H1 (cell line): ENCODE measurements at regions not wholly inside any gene's neighbourhood (a gene's known extent, or its start where the extent isn't known, plus 50 kb on each side); places are given as distances from the start of the nearest gene placed in this dataset.

Experiments
- CTCF ChIA-PET: fragments of 300-600 bp; sonication (Branson Sonifier 250); formaldehyde crosslinking; loops from one replicate; lab custom pipeline; 2021; ENCODE audit not compliant: partially characterized antibody; lab: Charles Lee
- POLR2A ChIA-PET: fragments of 300-600 bp; sonication (Branson Sonifier 250); formaldehyde crosslinking; loops from one replicate; lab custom pipeline; 2021; ENCODE audit warnings: inconsistent platforms; ENCODE audit not compliant: partially characterized antibody; lab: Charles Lee
- DNase-seq, 2 experiments: peaks; one replicate each; pipeline versions ENCODE4 v3.0.0 to v3.0.0-alpha.2; 2010 to 2022; ENCODE audit warnings: low spot score in 2 of 2, low read depth in 1 of 2, mixed read lengths in 1 of 2
- FAIRE-seq: peaks from 2 replicates; lab custom pipeline; 2011; peaks lifted over from hg19 to GRCh38; lab: Jason Lieb, UNC
- H2AFZ ChIP-seq: 2 replicates; pipeline ENCODE4 v1.8.1; 2012; ENCODE audit warnings: low read length, inconsistent platforms
- H2AK5ac ChIP-seq: 2 replicates; pipeline ENCODE4 v1.6.1; 2013; ENCODE audit warnings: low read depth, low read length
- H2BK120ac ChIP-seq: replicated peaks from 2 replicates; pipeline ENCODE3; 2013; ENCODE audit warnings: low read depth, low read length, inconsistent platforms
- H2BK12ac ChIP-seq: 2 replicates; pipeline ENCODE4 v1.6.1; 2013; ENCODE audit warnings: low read depth, low read length
- H2BK15ac ChIP-seq: 2 replicates; pipeline ENCODE4 v1.6.1; 2013; ENCODE audit warnings: low read length
- H2BK20ac ChIP-seq: 2 replicates; pipeline ENCODE4 v1.6.1; 2013; ENCODE audit warnings: low read length
- H2BK5ac ChIP-seq: 2 replicates; pipeline ENCODE4 v1.6.1; 2013; ENCODE audit warnings: low read depth, low read length
- H3K14ac ChIP-seq: 2 replicates; pipeline ENCODE4 v1.6.1; 2013; ENCODE audit warnings: inconsistent platforms; ENCODE audit not compliant: insufficient read length
- H3K18ac ChIP-seq: 2 replicates; pipeline ENCODE4 v1.6.1; 2013; ENCODE audit warnings: low read length; ENCODE audit errors: extremely low read depth
- H3K23ac ChIP-seq: 2 replicates; pipeline ENCODE4 v1.6.1; 2013; ENCODE audit warnings: inconsistent platforms; ENCODE audit not compliant: insufficient read length
- H3K23me2 ChIP-seq: 2 replicates; pipeline ENCODE4 v1.6.1; 2013; ENCODE audit warnings: low read depth, low read length
- H3K27ac ChIP-seq: 2 replicates; pipeline ENCODE4 v1.6.1; 2011; ENCODE audit warnings: low read depth, low read length, inconsistent platforms
- H3K27me3 ChIP-seq, 4 experiments: replicated peaks in 1 of 4; 1 replicate in 1 of 4; 2 replicates in 3 of 4; pipeline versions ENCODE4 v1.6.1 to v1.8.1; 2011 to 2013; ENCODE audit warnings: low read length in 3 of 4, mild to moderate bottlenecking in 3 of 4, inconsistent platforms in 2 of 4, mixed read lengths in 2 of 4, moderate library complexity in 1 of 4; ENCODE audit not compliant: control insufficient read depth in 3 of 4, insufficient read depth in 3 of 4; ENCODE audit errors: extremely low read depth in 1 of 4
- H3K36me3 ChIP-seq, 4 experiments: 2 replicates each; pipeline versions ENCODE4 v1.6.1 to v1.8.1; 2011 to 2013; ENCODE audit warnings: mild to moderate bottlenecking in 4 of 4, low read length in 3 of 4, moderate library complexity in 2 of 4, control low read depth in 1 of 4, inconsistent platforms in 1 of 4; ENCODE audit not compliant: insufficient read depth in 4 of 4, control insufficient read depth in 2 of 4
- H3K4ac ChIP-seq: replicated peaks from 2 replicates; pipeline ENCODE3; 2013; ENCODE audit warnings: low read length, low read depth, mixed read lengths, inconsistent platforms; ENCODE audit not compliant: insufficient read length
- H3K4me1 ChIP-seq, 4 experiments: replicated peaks in 1 of 4; 1 replicate in 1 of 4; 2 replicates in 3 of 4; pipeline versions ENCODE4 v1.6.1 to v1.8.1; 2011 to 2013; ENCODE audit warnings: low read length in 3 of 4, inconsistent platforms in 2 of 4, mixed read lengths in 1 of 4; ENCODE audit not compliant: insufficient read depth in 4 of 4, control insufficient read depth in 3 of 4
- H3K4me2 ChIP-seq, 2 experiments: 2 replicates each; pipeline versions ENCODE4 v1.6.1 to v1.8.1; 2011 to 2013; ENCODE audit warnings: low read depth in 2 of 2, low read length in 2 of 2, control low read depth in 1 of 2, inconsistent platforms in 1 of 2, mild to moderate bottlenecking in 1 of 2; ENCODE audit not compliant: insufficient read depth in 1 of 2
- H3K4me3 ChIP-seq, 4 experiments: fragments of 200-600, 300-600 bp in 1 of 4; sonication (generic), shearing (Covaris generic), sonication (Bioruptor Twin) in 1 of 4; 2 replicates each; pipeline versions ENCODE4 v1.5.1 to v1.8.1; 2011 to 2016; ENCODE audit warnings: low read length in 4 of 4, low read depth in 3 of 4, control low read depth in 2 of 4, inconsistent platforms in 2 of 4, mild to moderate bottlenecking in 2 of 4, mixed read lengths in 1 of 4, moderate library complexity in 1 of 4; ENCODE audit not compliant: insufficient read depth in 2 of 4; ENCODE audit errors: extremely low read depth in 1 of 4
- H3K56ac ChIP-seq: replicated peaks from 2 replicates; pipeline ENCODE3; 2013; ENCODE audit warnings: low read depth, mild to moderate bottlenecking, mixed read lengths, low read length, inconsistent platforms; ENCODE audit not compliant: insufficient read length
- H3K79me1 ChIP-seq: 2 replicates; pipeline ENCODE4 v1.6.1; 2013; ENCODE audit warnings: low read depth, low read length, control low read depth
- H3K79me2 ChIP-seq, 2 experiments: 2 replicates each; pipeline versions ENCODE4 v1.6.1 to v1.8.1; 2012 to 2013; ENCODE audit warnings: low read length in 2 of 2, mild to moderate bottlenecking in 2 of 2, inconsistent platforms in 1 of 2; ENCODE audit not compliant: insufficient read depth in 2 of 2, control insufficient read depth in 1 of 2
- H3K9ac ChIP-seq, 4 experiments: replicated peaks in 1 of 4; 1 replicate in 1 of 4; 2 replicates in 3 of 4; pipeline versions ENCODE4 v1.6.1 to v1.8.1; 2011 to 2013; ENCODE audit warnings: low read depth in 3 of 4, low read length in 3 of 4, control low read depth in 2 of 4, mild to moderate bottlenecking in 2 of 4, moderate library complexity in 2 of 4, inconsistent platforms in 1 of 4; ENCODE audit errors: extremely low read depth in 1 of 4
- H3K9me3 ChIP-seq, 2 experiments: 2 replicates each; pipeline versions ENCODE4 v1.6.1 to v1.8.1; 2012 to 2013; ENCODE audit warnings: mild to moderate bottlenecking in 2 of 2, moderate library complexity in 2 of 2, control low read depth in 1 of 2, inconsistent platforms in 1 of 2, low read depth in 1 of 2, low read length in 1 of 2, mixed read lengths in 1 of 2; ENCODE audit not compliant: insufficient read depth in 2 of 2
- H4K20me1 ChIP-seq, 2 experiments: replicated peaks in 1 of 2; 2 replicates each; pipeline versions ENCODE3 to v1.8.1; 2011 to 2013; ENCODE audit warnings: inconsistent platforms in 2 of 2, low read length in 2 of 2, mild to moderate bottlenecking in 1 of 2; ENCODE audit not compliant: insufficient read depth in 2 of 2, control insufficient read depth in 1 of 2
- H4K5ac ChIP-seq: 2 replicates; pipeline ENCODE4 v1.6.1; 2013; ENCODE audit warnings: low read length, low read depth, mixed read lengths, inconsistent platforms; ENCODE audit not compliant: insufficient read length
- H4K8ac ChIP-seq: 2 replicates; pipeline ENCODE4 v1.8.0; 2013; ENCODE audit warnings: mild to moderate bottlenecking, moderate library complexity, low read length, inconsistent platforms; ENCODE audit not compliant: insufficient read depth; ENCODE audit errors: extremely low read depth
- H4K91ac ChIP-seq: replicated peaks from 2 replicates; pipeline ENCODE3; 2013; ENCODE audit warnings: low read length, mixed read lengths, inconsistent platforms; ENCODE audit not compliant: insufficient read length
- CHD2 ChIP-seq: IDR thresholded peaks from 2 replicates; pipeline ENCODE4 v1.6.1; 2012; ENCODE audit warnings: low read length, improper control_type of control experiment
- JUND ChIP-seq: IDR thresholded peaks from 2 replicates; pipeline ENCODE4 v1.6.1; 2011; ENCODE audit warnings: mild to moderate bottlenecking, improper control_type of control experiment, low read length
- NANOG ChIP-seq: IDR thresholded peaks from 2 replicates; pipeline ENCODE4 v1.6.1; 2011; ENCODE audit warnings: low read length, low read depth, mild to moderate bottlenecking, inconsistent platforms; ENCODE audit not compliant: insufficient read depth, poor library complexity, severe bottlenecking
- WGBS, 2 experiments: shearing (Covaris generic) in 1 of 2; methylation state at CpG; one replicate each; pipeline versions ENCODE4 v1.1.6 to v1.1.7; 2013 to 2015; ENCODE audit warnings: low lambda C conversion rate in 2 of 2, mixed read lengths in 2 of 2, inconsistent platforms in 1 of 2, low coverage in 1 of 2, missing lambda C conversion rate in 1 of 2; ENCODE audit not compliant: insufficient replicate concordance in 2 of 2, insufficient coverage in 1 of 2, insufficient read length in 1 of 2; ENCODE audit errors: extremely low coverage in 1 of 2, missing lambda C conversion rate in 1 of 2; 5-methylcytosine and 5-hydroxymethylcytosine counted together
- TF ChIP-seq, protein P1 (sequence below): IDR thresholded peaks from 2 replicates; pipeline ENCODE4 v1.6.1; 2012; ENCODE audit warnings: inconsistent platforms

GRCh38 chr13:64810750-64811149 lies 2419.4 kb downstream of the PCDH9 start:
- Histone ChIP-seq H3K4me2 (no peak overlapping the region), H4K20me1 (no peaks in the 10 kb centered on the region), H2BK15ac (no peak overlapping the region), H3K4me3 (no peak overlapping the region), H2BK5ac (no peak overlapping the region), H3K14ac (no peak overlapping the region), H2BK20ac (no peak overlapping the region), H3K27ac (no peak overlapping the region), H3K23me2 (no peaks in the 10 kb centered on the region), H2BK120ac (no peak overlapping the region), H3K18ac (no peak overlapping the region), H3K79me2 (no peaks in the 10 kb centered on the region), H3K4ac (no peak overlapping the region), H3K36me3 (no peaks in the 10 kb centered on the region), H3K79me1 (no peaks in the 10 kb centered on the region), H4K91ac (no peak overlapping the region), H2AFZ (0 out of 2 replicates have a peak overlapping the region, but pooled peaks have one; percentile 50), H4K8ac (no peak overlapping the region), H3K9me3 (peaks cover 8 to 10% of the 10 kb centered on the region in 2 experiments; a peak in 3 of 4 replicates), H3K27me3 (no peaks in the 10 kb centered on the region), H3K56ac (no peak overlapping the region), H3K9ac (no peak overlapping the region), H3K23ac (no peak overlapping the region), H2BK12ac (no peak overlapping the region), H3K4me1 (no peaks in the 10 kb centered on the region), H2AK5ac (no peak overlapping the region), H4K5ac (no peak overlapping the region)
- ChIA-PET POLR2A (no interaction called here), CTCF (no interaction called here)
- FAIRE-seq (no peak), DNase-seq (no peak)
- no peak for TF ChIP-seq CHD2
- no peak for TF ChIP-seq NANOG
- TF ChIP-seq JUND, result no peak
- TF ChIP-seq, protein P1, sequence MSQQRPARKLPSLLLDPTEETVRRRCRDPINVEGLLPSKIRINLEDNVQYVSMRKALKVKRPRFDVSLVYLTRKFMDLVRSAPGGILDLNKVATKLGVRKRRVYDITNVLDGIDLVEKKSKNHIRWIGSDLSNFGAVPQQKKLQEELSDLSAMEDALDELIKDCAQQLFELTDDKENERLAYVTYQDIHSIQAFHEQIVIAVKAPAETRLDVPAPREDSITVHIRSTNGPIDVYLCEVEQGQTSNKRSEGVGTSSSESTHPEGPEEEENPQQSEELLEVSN, result no peak
- 89% methylated on average over 3 of the region's 3 CpGs; no CpG with 5 or more reads in 1 of the 2 experiments for WGBS, 2 experiments
